ENCODE measurements at regions not wholly inside any gene's neighbourhood (a gene's known extent, or its start where the extent isn't known, plus 50 kb on each side); places are given as distances from the start of the nearest gene placed in this dataset.

DNA sequence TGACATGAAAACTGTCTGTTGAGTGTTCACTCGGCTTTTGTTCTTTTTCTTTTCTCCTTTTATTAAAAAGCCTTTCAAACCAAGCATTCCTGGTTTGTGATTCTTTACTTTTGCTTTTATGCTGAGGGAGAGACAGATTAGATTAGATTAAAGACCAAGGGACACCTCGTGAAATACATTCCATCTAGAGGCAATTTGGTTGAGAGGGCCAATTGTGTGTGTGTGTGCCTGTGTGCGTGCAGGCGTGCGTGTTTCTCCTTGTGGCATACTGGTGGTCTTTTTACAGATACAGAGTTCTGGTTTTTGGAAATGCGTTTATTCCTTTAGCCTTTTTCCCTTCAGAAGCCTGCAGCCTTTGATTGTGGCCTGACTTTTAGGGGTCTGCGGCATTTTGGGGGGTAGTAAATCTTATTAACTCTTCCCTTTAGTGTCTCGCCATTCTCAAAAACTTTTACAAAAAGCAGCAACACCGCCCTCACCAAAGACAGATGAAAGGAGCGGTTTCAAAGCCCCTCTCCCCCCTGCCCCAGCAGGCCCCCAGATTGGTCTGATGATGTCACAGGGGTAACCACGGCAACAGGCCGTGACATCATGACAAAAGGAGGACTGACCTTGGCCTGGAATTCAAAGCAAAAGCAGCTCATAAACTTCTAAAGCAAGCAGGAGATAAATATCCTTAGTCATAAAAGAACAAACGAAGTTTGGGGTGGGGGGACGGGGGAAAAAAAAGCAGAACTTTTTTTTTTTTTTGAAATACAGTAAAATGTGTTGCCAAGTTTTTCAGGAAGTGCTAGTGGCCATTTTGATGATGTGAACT, 84.1 kb upstream of the TBX3 start:
- DNase-seq (ENCODE audit: low spot score) = no peak

DNA sequence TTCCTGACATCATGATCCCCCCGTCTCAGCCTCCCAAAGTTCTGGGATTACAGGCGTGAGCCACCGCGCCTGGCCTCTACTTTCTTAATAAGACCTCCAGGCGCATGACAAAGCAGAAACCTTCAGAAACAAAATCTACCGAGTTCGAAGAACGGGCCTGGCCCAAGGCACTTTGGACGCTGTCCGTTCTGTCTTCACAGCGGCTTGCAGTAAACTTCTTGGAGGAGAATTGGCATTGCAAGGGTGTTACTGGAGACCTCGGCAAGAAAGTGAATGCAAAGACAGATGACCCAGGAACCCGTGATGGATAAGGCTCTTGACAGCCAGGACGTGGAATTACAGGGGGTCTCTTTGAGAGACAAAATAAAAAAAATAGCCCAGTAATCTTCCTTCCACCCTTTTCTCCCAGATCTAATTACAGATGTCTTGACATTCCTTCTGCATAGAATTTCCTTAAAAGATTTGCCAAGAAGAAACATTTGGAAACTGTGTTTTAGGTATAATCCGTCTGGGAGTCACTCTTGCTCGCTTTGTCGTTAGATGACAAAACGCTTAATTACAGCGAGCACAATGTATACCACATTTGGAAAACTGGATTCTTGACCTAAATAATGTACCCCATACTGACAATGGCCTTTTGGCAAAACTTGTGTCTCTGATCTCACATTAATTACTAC, 83.2 kb upstream of the TBX3 start:
- no peak for DNase-seq (ENCODE audit: low spot score)

DNA sequence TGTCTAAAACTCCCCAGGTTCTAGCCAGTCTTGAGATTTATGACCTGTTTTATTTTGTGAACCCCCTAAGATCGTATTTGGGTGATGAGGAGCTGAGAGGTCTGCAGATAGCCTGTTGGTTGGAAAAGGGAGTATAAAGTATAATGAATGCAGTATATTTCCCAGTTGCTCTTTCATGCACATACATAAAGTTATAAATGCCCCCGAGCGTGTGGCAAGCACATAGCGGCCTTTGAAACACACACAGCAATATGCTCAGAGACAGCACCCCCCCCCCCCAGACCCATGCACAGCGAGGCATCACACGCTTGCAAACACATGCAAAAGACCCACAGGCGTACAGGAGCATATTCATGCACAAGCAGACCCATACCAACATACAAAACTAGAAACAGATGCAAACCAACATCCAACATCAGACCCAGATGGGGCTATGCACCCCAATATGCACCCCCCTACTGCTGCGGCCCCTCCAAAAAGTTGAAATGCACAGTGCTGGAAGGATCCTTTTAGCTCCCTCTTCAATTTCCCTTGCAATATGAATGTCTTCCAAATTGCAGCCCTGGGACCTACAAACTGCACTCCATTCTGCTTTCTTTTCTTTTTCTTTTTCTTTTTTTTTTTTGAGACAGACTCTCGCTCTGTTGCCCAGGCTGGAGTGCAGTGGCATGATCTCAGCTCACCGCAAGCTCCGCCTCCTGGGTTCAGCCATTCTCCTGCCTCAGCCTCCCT, 82.2 kb upstream of the TBX3 start:
- no peak for DNase-seq (ENCODE audit: low spot score)

DNA sequence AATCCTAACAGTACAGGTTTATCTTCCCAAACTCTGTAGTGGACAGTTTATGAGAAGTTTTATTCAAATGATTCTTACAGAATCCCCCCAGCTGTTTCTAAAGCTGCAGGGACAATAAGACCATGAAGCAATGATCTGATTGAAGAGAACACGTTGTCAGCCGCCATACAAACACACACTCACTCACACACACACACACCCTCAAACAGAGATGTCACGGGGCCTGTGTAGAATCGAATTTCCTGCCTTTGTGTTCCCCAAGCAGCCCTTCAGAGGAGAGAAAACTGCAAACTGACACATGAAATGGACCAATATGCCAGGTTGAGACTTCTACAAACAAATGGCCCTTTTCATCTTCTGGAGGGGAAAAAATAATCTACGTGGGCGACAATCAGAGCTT, 80.5 kb upstream of the TBX3 start:
- no peak for DNase-seq (ENCODE audit: low spot score)

GRCh38 chr12:114762490-114763110, 78.6 kb upstream of the TBX3 start:
- DNase-seq (ENCODE audit: low spot score) = no peak

GRCh38 chr12:114760151-114760877, 76.3 kb upstream of the TBX3 start:
- no peak for DNase-seq (ENCODE audit: low spot score)

DNA sequence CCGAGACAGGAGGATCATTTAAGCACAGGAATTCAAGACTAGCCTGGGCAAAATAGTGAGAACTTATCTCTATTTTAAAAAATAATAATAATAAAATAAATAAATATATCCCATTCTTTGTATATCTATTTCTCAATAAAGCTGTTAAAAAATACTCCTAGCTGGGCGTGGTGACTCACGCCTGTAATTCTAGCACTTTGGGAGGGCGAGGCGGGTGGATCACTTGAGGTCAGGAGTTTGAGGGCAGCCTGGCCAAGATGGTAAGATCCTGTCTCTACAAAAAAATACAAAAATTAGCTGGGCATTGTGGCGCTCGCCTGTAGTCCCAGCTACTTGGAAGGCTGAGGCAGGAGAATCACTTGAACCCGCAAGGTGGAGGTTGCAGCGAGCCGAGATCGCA, 75.7 kb upstream of the TBX3 start:
- no peak for DNase-seq (ENCODE audit: low spot score)

GRCh38 chr12:114757684-114758325, 73.8 kb upstream of the TBX3 start:
- no peak for DNase-seq (ENCODE audit: low spot score)

- no peak for DNase-seq (ENCODE audit: low spot score)
Measured at GRCh38 chr12:114752217-114752616, 68.2 kb upstream of the TBX3 start.

GRCh38 chr12:114751712-114752111, 67.7 kb upstream of the TBX3 start:
- no peak for DNase-seq (ENCODE audit: low spot score)

GRCh38 chr12:114750917-114751316, 66.9 kb upstream of the TBX3 start:
- no peak for DNase-seq (ENCODE audit: low spot score)

GRCh38 chr12:114749065-114749464, 65.1 kb upstream of the TBX3 start:
- no peak for DNase-seq (ENCODE audit: low spot score)

DNA sequence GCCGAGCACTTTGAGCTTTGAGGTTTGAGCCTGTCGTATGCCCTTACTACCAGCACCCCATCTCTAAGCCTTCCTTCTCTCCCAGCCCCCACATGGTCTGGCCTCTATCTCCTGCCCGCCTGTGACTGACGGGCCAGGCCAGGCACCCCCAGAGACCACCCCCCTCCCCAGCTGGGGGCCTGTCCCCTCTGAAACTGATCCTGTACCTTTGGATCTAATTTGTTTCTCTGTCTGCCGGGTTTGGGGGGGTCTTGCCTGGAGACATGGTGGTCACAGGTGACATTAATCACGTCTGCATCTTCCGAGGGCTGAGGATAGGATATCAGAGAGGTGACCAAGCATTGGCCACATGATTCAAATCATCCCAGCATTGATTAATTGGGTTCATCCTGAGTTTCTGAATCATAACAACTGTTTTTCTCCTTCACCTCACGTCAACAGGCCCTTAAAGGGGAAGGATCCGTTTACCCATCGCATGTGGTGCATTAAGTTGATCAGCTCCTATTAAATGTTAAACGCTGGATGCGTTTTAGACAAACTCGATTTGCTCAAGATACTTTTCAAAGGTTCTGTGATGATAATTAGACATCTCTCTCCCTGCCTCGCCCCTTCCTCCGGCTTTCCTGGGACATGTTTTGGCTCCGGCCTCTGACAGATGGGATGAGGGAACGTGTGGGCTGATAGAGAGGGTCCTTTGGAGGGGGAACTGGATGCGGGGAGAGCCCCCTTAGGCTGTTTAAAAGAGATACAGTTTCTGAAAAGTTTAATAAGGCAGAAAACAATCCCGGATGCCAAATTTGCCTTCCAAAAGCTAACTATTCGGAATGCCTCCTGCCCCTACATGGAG, 63.3 kb upstream of the TBX3 start:
- no peak for DNase-seq (ENCODE audit: low spot score)

- DNase-seq (ENCODE audit: low spot score) = no peak
Measured at GRCh38 chr12:114746297-114747011, 62.5 kb upstream of the TBX3 start.

- DNase-seq (ENCODE audit: low spot score) = no peak
Measured at GRCh38 chr12:114744691-114745090, 60.7 kb upstream of the TBX3 start.

DNA sequence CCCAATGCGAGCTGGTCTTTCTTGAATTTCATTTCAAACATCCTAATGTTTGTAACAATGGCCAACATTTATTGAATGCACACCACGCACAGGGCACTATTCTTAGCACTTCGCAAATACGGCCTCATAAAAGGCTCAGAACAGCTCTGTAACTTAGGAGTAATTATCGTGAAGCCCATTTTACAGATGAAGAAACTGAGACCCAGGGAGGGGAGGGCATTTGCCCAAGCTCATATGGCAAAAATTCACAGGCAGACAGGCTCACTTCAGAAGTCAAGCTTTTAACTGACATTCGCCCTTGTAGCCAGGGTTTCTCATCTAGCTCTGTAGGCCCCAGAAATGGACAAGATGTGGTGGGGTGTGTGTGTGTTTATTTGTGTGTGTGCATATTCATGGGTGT, 60.3 kb upstream of the TBX3 start:
- no peak for DNase-seq (ENCODE audit: low spot score)

GRCh38 chr12:114743799-114744198, 59.8 kb upstream of the TBX3 start:
- DNase-seq (ENCODE audit: low spot score) = no peak

- no peak for DNase-seq (ENCODE audit: low spot score)
Measured at GRCh38 chr12:114743289-114743688, 59.3 kb upstream of the TBX3 start.

- no peak for DNase-seq (ENCODE audit: low spot score)
Measured at GRCh38 chr12:114742363-114742762, 58.4 kb upstream of the TBX3 start.

DNA sequence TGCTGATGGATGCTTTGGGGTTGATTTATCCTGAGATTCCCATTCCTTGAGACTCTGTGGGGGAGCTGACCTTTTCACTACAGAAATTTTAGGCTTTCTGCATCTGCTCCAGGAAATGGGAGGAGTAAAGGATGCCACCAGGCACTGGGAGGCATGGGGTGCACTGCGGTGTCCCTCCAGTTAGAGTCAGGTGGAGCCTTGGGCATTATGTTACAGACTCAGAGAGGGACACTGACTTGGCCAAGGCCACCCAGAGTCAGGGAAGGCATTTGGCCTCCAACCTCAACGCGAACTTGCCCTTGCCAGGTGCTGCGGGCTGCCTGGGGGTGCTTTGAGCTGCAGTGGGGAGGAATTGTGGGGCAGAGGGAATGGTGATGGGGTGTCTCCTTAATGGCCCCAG, 58.0 kb upstream of the TBX3 start:
- DNase-seq (ENCODE audit: low spot score) = no peak
